CD4-positive, alpha-beta T cell treated with Interleukin-10 for 1 hour (primary cell): ENCODE measurements at regions not wholly inside any gene's neighbourhood (a gene's known extent, or its start where the extent isn't known, plus 50 kb on each side); places are given as distances from the start of the nearest gene placed in this dataset.
"Not testable (repeated sequence)": the region's sequence is repeated elsewhere in the genome, so short reads cannot be mapped to it uniquely, and the experiment has no call there.

Source experiments
- DNase-seq: peaks from one replicate; pipeline ENCODE4 v3.0.0-alpha.2; 2020

GRCh38 chr5:63180190-63180589 lies 601.6 kb downstream of the LRRC70 start:
- DNase-seq = not testable (repeated sequence)

DNA sequence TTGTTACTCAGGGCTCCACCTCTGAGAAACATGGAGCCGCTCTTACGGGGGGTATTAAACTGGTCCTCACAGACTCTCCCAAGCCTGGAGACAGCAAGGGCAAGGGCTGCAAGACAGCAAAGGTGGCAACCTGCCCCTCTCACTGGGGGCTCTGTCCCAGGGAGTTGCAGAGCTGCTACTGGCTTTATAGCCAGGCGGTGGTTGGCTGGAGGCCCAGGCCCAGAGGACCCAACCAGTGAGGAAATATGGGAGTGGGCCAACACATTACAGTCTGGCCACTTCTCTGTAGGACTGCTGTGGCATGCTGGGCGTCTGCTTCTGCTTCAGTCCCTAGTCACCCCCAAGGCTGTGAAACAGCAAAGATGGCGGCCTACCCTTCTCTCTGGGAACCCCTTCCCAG lies 597.2 kb downstream of the LRRC70 start:
- DNase-seq = no peak

GRCh38 chr5:63170486-63170885 lies 591.9 kb downstream of the LRRC70 start:
- no peak for DNase-seq

DNA sequence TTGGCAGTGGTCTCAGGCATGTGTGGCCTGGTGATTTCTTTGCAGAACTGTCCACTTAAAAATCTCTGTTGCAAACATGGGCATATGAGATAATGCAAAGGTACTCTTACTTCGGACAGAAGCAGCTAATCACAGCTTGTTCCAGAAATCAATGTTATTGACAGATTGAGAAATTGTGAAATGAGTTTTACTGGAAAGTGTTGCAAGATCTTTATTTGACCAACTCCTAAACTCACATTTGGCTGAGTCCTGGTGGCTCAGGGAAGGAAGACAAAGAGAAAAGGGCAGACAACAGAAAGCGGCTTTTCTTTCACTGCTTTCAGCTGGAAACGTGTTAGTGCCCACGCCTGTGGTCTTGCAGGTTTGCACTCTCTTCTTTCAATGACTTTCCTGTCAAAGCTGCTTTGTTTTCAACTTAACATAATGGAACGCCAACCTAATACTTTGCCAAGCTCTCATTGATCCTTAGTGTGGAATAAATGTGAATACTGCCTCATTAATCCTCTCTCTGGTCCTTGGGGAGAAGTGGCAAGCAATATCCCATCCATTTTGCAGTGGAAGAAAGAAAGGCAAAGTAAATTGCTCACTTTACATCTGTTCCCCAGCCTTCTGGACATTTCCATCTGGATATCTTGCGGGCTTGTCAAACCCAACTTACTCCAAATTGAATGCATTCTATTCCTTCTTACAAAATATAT lies 586.4 kb downstream of the LRRC70 start:
- no peak for DNase-seq

- DNase-seq = no peak
These were observed 585.7 kb downstream of the LRRC70 start for GRCh38 chr5:63164339-63164738.

DNA sequence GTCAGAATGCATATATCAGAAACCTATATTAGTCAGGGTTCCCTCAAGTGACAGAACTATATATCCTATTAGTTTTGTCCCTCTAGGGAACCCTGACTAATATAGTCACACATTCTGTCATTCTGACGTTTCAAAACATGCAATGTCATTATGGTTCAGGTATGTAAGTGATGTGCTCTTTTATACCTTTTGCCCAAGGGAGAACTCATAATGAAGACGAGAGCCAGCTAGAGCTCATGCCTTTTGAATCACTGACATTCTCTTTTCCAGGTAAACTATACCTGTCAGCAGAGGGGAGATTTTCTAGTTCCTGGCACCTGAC lies 576.7 kb downstream of the LRRC70 start:
- DNase-seq = no peak

DNA sequence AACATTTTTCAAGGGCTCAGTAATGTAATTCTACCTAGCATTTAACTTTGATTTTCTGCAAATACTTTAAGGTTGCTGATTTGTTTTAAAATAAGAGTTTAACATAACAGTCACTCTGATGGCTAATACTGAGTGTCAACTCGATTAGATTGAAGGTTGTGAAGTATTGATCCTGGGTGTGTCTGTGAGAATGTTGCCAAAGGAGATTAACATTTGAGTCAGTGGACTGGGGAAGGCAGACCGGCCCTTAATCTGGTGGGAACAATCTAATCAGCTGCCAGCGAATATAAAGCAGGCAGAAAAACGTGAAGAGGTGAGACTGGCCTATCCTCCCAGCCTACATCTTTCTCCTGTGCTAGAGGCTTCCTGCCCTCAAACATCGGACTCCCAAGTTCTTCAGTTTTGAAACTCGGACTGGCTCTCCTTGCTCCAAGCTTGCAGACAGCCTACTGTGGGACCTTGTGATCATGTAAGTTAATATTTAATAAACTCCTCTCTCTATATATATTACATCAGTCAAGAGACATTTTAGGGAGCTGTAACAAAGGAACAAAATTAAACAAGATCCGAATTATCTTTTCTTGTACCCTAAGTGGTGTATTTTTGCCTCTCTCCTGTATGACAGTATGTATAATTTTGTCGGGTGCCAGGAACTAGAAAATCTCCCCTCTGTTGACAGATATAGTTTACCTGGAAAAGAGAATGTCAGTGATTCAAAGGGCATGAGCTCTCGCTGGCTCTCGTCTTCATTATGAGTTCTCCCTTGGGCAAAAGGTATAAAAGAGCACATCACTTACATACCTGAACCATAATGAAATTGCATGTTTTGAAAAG lies 576.1 kb downstream of the LRRC70 start:
- no peak for DNase-seq

DNA sequence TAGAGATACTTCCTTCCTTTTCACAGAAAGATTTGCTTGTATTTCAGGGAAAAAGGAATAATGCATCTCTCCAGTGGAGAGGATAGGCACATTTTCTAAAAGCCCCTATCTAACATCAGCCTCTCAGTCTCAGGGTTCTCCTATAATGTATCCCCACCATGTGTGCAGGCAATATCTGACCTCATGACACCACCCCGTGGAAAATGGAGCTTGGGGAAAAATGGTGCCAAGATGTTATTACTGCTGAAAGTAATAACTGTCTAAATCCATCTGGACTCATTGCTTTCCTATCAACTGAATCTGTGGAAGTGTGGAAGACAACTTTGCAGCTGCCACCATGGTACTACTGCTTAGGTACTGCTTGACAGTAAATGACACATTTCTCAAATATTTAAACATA lies 574.3 kb downstream of the LRRC70 start:
- DNase-seq = no peak

GRCh38 chr5:63145167-63145566 lies 566.5 kb downstream of the LRRC70 start:
- DNase-seq = no peak

DNA sequence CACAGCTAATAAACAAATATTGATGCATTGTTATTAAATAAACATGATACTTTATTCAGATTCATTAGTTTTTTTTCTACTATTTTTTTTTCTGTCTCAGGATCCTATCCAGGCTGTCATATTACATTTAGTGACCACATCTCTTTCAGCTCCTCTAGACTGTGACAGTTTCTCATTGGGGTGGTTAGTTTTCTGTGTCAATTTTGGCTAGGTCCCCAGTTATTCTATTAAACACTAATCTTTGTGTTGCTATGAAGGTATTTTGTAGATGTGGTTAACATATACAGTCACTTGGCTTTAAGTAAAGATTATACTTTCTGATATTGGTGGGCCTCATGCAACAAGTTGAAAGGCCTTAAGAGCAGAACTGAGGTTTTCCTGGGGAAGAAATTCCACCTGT lies 563.0 kb downstream of the LRRC70 start:
- DNase-seq = no peak

DNA sequence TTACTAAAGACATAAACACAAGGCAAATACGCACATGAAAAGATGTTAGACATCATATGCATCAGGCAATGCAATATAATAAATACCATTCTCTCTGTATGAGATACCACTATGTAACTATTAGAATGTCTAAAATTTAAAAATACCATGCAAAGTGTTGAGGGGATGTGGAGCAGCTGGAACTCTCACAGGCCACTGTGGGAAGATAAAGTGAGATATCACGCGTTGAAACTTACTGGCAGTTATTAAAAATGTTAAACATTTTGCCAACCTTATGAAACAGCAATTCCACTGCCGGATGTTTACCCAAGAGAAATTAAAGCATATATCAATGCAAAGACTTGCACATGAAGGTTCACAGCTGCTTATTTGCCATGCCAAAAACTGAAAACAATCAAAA lies 556.7 kb downstream of the LRRC70 start:
- DNase-seq = no peak

- DNase-seq = no peak
These were observed 553.1 kb downstream of the LRRC70 start for GRCh38 chr5:63131626-63132285.

DNA sequence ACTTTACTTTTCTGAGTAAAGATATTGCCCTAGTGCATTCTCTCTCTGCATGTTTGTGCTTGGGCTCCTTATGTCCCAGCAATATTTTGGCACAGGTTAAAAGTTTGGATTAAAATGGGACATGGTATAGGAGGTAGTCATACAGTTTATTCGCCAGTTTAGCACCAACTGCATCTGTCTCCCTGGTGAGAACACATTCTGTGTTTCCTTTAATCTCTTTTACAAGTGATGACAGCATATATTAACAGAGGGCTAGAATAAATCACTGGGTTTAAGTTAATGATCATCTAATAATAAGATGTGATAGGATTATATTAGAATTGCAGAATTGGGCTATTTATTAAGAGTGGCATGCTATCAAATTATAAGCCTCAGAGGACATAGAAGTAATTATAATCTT lies 550.1 kb downstream of the LRRC70 start:
- no peak for DNase-seq

- no peak for DNase-seq
These were observed 549.4 kb downstream of the LRRC70 start for GRCh38 chr5:63128018-63128417.

GRCh38 chr5:63127054-63127453 lies 548.4 kb downstream of the LRRC70 start:
- DNase-seq = no peak

DNA sequence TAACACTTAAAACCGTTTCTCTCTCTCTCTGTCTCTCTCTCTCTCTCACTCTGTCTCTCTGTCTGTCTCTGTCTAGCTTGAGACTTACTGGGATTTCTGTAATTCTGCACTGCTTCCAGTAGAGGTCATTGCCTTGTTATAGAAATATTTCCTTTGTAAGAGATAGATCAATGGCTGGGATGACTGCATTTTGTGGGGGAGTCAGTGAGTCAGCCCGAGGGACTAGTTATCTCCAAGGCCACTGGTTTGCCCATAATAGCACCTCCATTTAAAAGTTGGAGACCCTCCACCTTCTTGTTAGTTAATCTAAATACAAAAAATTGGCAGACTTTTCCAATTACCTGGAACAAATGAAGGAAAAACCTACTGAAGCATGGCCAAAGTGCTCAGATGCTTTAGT lies 547.2 kb downstream of the LRRC70 start:
- DNase-seq = no peak

DNA sequence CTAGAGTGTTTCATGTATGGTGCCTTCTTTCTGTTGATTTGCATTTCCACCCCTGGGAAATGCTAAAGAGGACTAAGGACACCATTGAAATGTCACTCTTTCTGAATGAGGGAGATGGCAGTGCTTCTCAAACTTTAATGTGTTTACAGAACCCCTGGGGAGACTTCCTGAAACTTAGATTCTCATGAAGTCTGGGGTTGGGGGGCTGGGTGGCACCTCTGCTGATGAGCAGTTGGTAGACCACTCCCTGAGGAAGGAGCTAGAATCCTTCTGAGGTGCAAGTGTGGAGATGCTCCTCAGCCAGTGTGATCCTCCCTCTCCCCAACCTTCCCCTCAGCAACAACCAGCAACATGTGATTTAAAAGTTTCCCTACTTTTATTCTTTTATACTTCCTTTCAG lies 546.8 kb downstream of the LRRC70 start:
- no peak for DNase-seq

DNA sequence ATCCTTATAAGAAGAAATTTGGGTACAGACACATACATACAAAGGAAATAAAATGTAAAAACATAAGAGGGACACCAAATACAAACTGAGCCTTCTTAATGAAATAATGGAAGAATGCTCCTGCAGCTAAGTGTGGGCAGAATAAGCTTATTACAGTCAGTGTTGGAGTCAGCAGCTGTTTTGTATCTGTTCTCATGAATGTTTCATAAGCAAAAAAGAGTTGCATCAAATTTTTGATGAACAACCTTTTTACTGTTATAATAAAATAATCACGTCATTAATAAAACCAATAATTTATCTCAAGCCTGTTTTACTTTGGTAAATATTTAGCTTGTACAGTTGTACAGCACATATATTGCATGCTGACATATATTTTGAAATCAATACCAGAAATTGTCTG lies 545.6 kb downstream of the LRRC70 start:
- DNase-seq = no peak

DNA sequence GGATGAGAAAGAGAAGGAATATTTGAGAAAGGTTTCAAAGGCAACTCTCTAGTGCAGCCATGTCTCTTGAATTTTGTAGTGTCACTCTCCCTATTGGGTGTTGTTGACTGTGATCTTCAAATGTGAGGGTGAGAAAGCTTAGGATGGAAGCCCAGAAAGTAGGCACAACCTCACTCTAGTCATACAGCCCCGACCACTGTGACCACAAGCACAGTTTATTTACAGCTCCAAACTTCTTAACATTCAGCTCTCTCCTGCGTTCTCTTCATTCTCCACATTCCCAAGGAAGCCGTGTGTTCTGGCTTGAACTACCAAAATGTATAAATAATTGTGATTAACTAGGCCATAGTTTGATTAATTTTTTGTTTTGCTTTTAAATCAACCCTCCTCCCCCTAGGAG lies 542.9 kb downstream of the LRRC70 start:
- no peak for DNase-seq

- no peak for DNase-seq
These were observed 539.6 kb downstream of the LRRC70 start for GRCh38 chr5:63118221-63118620.

DNA sequence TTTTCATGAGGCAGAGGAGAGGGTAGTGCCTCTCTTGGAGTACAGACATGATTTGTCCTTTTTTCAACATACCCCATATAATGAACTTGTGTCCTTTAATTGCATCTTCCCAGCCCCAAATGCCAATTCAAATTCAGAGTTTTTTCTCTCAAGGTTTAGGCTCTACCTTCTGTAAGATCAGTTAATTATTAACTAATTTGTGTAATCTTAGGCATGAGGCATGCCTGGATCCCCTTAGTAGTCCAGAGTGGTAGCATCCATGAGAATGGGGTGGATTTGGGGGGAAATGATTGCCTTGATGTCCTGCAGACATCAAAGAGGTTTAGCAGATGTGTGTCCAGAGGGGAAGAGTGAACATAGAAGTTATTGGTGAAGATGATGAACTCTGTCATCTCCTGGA lies 533.3 kb downstream of the LRRC70 start:
- no peak for DNase-seq

- no peak for DNase-seq
These were observed 523.3 kb downstream of the LRRC70 start for GRCh38 chr5:63101870-63102269.

DNA sequence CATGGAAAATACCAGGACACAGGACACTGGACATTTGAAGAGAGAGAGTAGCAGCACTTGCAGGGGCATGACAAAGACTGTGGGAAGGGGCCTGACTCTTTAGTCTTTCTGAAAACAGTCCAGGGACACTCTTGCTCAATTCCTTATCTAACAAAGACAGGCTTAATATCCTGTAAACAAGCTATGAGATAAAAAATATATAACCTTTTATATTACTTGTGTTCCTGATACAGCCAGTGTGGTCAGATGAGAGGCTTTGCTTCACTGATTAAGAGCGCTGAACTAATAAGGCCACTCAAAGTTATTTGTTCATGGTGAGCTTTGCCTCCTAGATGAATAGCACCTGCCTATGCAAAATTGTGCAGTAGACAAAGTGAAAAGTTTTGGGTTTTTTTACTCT lies 518.7 kb downstream of the LRRC70 start:
- DNase-seq = no peak

- no peak for DNase-seq
These were observed 516.1 kb downstream of the LRRC70 start for GRCh38 chr5:63094730-63095129.
